ENCODE measurements at regions not wholly inside any gene's neighbourhood (a gene's known extent, or its start where the extent isn't known, plus 50 kb on each side); places are given as distances from the start of the nearest gene placed in this dataset.

DNA sequence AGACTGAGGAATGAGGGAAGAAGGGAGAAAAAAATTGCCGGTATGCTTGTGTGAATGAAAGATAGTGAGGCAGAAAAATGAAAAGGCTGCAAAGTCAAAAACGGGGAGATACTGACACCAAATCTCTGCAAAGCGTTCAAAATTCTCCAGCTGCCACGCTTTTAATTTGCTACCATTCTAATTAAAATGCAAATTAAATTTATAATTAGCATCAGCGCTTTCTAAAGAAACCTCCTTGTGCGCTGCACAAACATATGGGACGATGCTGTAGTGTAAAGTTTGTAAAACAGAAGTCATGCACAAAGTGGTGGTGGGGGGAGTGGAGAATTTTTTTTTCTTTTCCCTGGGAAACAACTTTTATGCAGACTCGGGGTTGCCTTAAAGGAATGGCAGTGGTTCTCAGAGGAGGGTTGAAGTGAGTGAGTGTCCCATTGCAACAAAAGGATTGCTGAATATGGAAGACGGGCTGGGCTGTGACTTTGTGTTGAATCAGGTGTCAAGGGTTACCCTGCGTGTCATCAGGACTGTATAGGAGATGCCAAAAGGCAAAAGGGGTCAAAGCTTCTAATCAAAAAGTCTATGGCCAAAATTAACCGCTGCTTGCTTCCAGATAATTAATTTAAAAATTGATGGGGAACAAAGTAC, 472.2 kb downstream of the NR2F2 start:
- intact Hi-C loops (cut with micrococcal nuclease), result no loop called here

DNA sequence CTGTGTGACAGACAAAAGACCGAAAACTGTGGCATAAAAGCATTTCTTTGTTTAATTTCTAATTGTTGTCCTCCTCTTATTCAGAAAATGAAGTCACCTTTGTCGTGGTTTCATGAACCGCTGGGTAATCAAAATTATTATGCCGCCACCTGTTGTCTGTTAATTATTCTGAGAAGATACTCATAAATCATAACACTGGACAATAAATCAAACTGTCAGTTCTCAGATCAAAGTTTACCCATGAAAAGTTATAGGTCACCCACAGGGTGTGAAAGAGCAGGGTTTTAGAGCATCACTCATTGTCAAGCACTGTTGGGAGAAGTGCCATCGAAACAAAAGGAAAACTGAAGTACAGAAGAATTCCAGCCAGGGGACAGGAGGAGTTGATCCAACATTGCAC, 474.3 kb downstream of the NR2F2 start:
- Mint-ChIP-seq H3K4me1 (ENCODE audit: low read depth) (no peaks in the 10 kb centered on the region), H3K27ac (no peak overlapping the region), H3K9me3 (peaks cover 5% of the 10 kb centered on the region), H3K4me3 (no peak overlapping the region), H3K36me3 (ENCODE audit: low read depth) (no peaks in the 10 kb centered on the region), H3K27me3 (ENCODE audit: low read depth) (peaks cover 3% of the 10 kb centered on the region)
- CTCF ChIA-PET, result no interaction called here
- no peak for DNase-seq
- intact Hi-C loops (cut with micrococcal nuclease), result no loop called here

More for the DNA sequence above, 472.2 kb downstream of the NR2F2 start:
- DNase-seq, result no peak
- Mint-ChIP-seq H3K27me3 (ENCODE audit: low read depth) (peaks cover 8% of the 10 kb centered on the region), H3K27ac (no peak overlapping the region), H3K4me1 (ENCODE audit: low read depth) (no peaks in the 10 kb centered on the region), H3K4me3 (no peak overlapping the region), H3K36me3 (ENCODE audit: low read depth) (no peaks in the 10 kb centered on the region), H3K9me3 (peaks cover 5% of the 10 kb centered on the region)
- CTCF ChIA-PET, result interaction anchor here (0.6 kb wide), 1 partner anchor 564 kb away, joined by 4 read pairs; no protein-coding TSS in a partner anchor

DNA sequence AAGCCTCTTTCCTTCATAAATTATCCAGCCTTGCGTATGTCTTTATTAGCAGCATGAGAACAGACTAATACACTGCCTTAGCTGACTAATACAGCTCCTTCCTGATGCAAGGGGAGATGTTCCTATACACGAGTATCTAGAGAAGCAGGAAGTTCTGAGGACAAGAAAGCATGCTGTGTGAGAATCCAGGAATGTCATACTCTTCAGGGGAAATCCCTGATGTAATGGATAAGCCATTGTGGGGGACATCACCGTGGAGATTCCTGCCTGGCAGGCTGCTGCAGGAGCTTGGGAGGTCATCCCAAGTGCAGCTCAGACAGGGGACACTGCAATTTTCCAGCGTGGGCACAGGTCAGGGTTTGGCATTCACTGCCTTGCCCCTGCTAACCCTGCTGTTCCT, 476.9 kb downstream of the NR2F2 start:
- Mint-ChIP-seq H3K9me3 (peaks cover 4% of the 10 kb centered on the region), H3K4me3 (no peak overlapping the region), H3K27me3 (ENCODE audit: low read depth) (no peaks in the 10 kb centered on the region), H3K27ac (no peak overlapping the region), H3K4me1 (ENCODE audit: low read depth) (no peaks in the 10 kb centered on the region), H3K36me3 (ENCODE audit: low read depth) (no peaks in the 10 kb centered on the region)
- CTCF ChIA-PET, result no interaction called here
- no peak for DNase-seq
- intact Hi-C loops (cut with micrococcal nuclease), result no loop called here

DNA sequence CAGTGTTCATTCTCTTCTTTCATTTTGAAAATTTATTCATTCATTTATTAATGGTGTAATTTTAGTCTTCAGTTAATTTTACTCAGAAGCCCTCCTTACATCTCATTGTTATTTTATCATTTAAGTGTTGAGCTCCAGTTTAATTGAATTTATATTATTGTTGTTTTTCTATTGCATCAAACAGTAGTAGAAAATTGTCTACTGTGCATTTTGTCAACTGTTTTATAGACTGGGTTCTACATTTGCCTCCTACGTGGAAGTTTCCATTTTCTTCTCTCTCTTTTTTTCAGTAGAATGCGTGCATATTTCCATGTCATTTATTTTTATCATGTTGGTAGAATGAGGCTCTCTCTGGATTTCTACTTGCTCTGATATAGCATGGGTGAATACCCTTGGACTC, 487.4 kb downstream of the NR2F2 start:
- no peaks in the 10 kb centered on the region for H3K36me3 Mint-ChIP-seq (ENCODE audit: low read depth)
- no peak for DNase-seq
- H3K4me1 Mint-ChIP-seq (ENCODE audit: low read depth), result no peaks in the 10 kb centered on the region
- no peak overlapping the region for H3K4me3 Mint-ChIP-seq
- no peak overlapping the region for H3K27ac Mint-ChIP-seq
- no peaks in the 10 kb centered on the region for H3K9me3 Mint-ChIP-seq
- CTCF ChIA-PET, result no interaction called here
- intact Hi-C loops (cut with micrococcal nuclease), result no loop called here
- peaks cover 13% of the 10 kb centered on the region for H3K27me3 Mint-ChIP-seq (ENCODE audit: low read depth)

DNA sequence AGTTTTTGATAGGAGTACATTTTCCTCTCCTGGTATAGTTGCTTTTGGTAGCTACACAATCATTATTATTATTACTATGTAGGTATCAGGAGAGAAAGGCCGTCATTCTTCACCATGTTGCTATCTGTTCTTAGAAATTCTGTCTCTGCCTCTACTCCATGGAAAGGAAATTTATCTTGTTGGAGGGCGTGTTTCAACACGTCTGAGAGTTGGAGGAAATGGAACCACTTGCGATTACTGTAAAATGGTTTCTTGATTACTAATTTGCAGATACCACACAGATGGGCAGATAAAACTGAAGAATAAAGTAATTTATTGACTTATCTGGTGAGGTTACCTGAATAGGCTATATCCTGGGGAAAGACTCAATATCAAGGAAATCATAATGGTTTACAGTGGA, 488.4 kb downstream of the NR2F2 start:
- Mint-ChIP-seq H3K27ac (no peak overlapping the region), H3K36me3 (ENCODE audit: low read depth) (no peaks in the 10 kb centered on the region), H3K27me3 (ENCODE audit: low read depth) (peaks cover 13% of the 10 kb centered on the region), H3K4me3 (no peak overlapping the region), H3K9me3 (no peaks in the 10 kb centered on the region), H3K4me1 (ENCODE audit: low read depth) (no peaks in the 10 kb centered on the region)
- CTCF ChIA-PET, result no interaction called here
- DNase-seq, result no peak
- intact Hi-C loops (cut with micrococcal nuclease), result no loop called here

DNA sequence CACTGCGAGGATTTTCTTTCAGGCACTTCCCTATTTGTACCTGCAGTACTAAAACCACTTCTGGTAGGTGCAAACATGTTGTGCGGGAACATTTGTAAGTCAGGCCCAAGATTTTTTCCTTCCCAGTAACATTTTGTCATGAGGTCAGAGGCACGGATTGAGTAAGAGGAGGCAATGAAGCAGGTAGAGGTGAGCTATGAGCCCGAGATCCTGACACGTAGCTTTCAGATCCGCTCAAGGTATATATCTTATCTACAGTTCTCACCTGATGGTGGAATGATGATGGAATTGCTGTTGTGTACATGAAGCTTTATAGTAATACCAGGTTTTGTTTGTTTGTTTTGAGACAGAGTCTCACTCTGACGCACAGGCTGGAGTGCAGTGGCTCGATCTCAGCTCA, 497.5 kb downstream of the NR2F2 start:
- no peaks in the 10 kb centered on the region for H3K9me3 Mint-ChIP-seq
- CTCF ChIA-PET, result no interaction called here
- intact Hi-C loops (cut with micrococcal nuclease), result no loop called here
- H3K27ac Mint-ChIP-seq, result no peak overlapping the region
- no peak for DNase-seq
- H3K27me3 Mint-ChIP-seq (ENCODE audit: low read depth), result no peaks in the 10 kb centered on the region
- no peaks in the 10 kb centered on the region for H3K4me1 Mint-ChIP-seq (ENCODE audit: low read depth)
- H3K4me3 Mint-ChIP-seq, result no peak overlapping the region
- no peaks in the 10 kb centered on the region for H3K36me3 Mint-ChIP-seq (ENCODE audit: low read depth)

DNA sequence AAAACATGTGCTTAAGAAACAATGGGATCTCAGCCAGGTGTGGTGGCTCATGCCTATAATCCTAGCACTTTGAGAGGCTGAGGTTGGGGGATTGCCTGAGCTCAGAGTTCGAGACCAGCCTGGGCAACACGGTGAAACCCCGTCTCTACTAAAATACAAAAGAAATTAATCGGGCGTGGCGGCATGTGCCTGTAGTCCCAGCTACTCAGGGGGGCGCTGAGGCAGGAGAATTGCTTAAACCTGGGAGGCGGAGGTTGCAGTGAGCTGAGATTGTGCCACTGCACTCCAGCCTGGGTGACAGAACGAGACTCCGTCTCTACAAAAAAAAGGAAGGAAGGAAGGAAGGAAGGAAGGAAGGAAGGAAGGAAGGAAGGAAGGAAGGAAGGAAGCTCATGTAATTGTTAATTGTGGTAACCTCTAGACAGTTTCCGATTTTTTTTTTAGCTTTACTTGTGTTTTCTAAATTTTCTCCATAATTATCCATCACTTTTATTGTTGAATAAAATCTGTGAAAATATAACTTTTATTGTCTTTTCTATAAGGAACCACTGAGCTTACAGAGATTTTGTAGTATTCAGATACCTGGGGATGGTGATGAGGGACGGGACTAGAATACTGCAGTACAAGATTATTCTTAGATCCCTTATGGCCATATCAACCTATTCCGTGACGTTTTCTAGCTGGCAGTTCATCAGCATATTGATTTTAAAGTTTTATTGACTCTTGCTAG, 506.9 kb downstream of the NR2F2 start:
- Mint-ChIP-seq H3K4me1 (ENCODE audit: low read depth) (no peaks in the 10 kb centered on the region), H3K27ac (no peak overlapping the region), H3K4me3 (no peak overlapping the region), H3K9me3 (peaks cover 1% of the 10 kb centered on the region), H3K27me3 (ENCODE audit: low read depth) (peaks cover 5% of the 10 kb centered on the region), H3K36me3 (ENCODE audit: low read depth) (no peaks in the 10 kb centered on the region)
- intact Hi-C loops (cut with micrococcal nuclease), result no loop called here
- no peak for DNase-seq
- CTCF ChIA-PET, result interaction anchor here (0.6 kb wide), 1 partner anchor 205 kb away, joined by 3 read pairs; no protein-coding TSS in a partner anchor

DNA sequence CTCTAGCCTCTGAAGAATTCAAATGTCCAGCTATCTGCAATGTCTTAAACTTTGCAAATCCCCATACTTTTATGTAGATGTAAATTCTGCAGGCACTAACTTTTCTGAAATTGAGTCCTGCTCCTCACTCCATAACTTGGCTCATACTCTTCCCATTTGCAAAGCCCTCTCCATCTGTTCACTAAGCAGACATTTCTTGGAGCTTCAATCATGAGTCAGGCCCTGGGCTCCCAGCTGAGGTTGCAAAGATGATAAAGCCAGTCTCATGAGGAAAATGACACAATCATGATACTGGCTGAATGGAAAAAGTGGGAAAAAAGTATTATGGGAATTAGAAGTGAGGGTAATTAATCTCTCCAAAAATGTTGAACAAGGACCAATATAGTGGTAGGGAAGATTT, 507.6 kb downstream of the NR2F2 start:
- CTCF ChIA-PET, result interaction anchor here (0.6 kb wide), 1 partner anchor 204 kb away, joined by 3 read pairs; no protein-coding TSS in a partner anchor

DNA sequence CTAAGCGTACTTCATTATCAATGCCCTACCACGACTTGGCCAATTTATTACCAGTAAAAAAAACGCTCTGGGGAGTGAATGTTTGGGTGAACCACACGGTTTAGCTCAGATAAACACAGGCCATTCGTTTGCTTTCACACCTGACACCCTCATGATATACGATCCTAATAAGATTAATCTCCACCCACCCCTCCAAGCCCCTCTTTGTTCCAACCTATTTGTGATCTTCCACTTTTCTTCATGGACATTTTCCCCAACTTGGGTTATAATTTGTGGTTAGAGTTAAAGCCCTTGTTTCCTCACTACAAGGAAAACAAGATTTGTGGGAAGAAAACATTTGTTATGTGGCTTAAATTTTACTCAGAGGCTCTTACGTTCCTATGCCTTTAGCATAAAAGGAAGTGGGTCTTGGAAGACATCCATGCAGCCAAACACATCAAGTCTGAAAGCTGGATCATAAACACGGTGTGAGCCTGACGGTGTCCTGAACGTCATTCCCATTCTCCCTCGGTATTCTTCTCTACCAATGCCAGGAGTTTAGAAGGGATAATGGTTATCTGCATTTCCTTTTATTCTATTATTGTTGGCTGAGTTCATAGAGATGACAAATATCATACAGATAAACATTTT, 518.9 kb downstream of the NR2F2 start:
- H3K27me3 Mint-ChIP-seq (ENCODE audit: low read depth), result peaks cover 2% of the 10 kb centered on the region
- H3K9me3 Mint-ChIP-seq, result peaks cover 3% of the 10 kb centered on the region
- CTCF ChIA-PET, result no interaction called here
- intact Hi-C loops (cut with micrococcal nuclease), result no loop called here
- no peaks in the 10 kb centered on the region for H3K36me3 Mint-ChIP-seq (ENCODE audit: low read depth)
- no peak for DNase-seq
- H3K4me3 Mint-ChIP-seq, result no peak overlapping the region
- H3K27ac Mint-ChIP-seq, result no peak overlapping the region
- no peaks in the 10 kb centered on the region for H3K4me1 Mint-ChIP-seq (ENCODE audit: low read depth)

More for the DNA sequence above, 507.6 kb downstream of the NR2F2 start:
- H3K36me3 Mint-ChIP-seq (ENCODE audit: low read depth), result no peaks in the 10 kb centered on the region
- H3K27ac Mint-ChIP-seq, result no peak overlapping the region
- no peak overlapping the region for H3K4me3 Mint-ChIP-seq
- H3K4me1 Mint-ChIP-seq (ENCODE audit: low read depth), result no peaks in the 10 kb centered on the region
- peaks cover 5% of the 10 kb centered on the region for H3K27me3 Mint-ChIP-seq (ENCODE audit: low read depth)
- DNase-seq, result no peak
- intact Hi-C loops (cut with micrococcal nuclease), result no loop called here
- peaks cover 3% of the 10 kb centered on the region for H3K9me3 Mint-ChIP-seq

DNA sequence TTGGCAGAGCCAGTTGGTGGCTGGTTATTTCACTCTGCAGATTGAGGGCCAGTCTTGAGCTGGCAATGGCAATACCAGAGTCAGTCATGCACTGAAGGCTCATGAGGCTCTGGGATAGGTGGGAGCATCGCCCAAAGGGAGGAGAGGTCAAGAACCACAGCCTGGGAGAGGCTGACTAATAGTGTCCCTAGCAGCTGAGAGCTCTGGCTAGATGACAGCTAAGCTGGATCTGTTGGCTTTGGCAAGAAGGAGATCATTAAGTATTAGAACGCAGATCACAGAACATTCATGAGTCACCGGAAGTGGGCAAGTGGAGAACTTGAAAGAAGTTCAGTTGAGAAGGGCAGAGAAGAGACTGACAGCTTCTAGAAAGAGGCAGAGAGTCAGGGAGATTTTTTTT, 521.1 kb downstream of the NR2F2 start:
- no peaks in the 10 kb centered on the region for H3K9me3 Mint-ChIP-seq

DNA sequence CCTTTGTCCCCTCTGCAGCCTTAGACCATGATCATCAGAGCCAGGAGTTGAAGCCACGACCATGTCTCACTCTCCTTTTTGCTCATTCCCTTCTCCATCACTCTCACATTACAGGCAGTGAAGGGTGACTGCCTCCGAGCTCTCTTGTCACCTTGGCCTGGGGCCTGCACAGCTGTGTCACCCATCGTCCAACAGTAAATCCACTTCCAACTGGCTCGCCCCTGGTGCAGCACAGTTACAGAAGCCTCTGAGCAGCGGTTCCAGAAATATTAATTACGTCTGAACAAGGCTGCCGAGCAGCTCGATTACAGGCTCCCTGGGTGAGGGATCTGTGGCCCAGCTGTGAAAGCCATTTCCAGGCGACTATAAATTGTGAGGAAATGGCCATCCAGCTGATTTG, 528.2 kb downstream of the NR2F2 start:
- DNase-seq, result no peak
- Mint-ChIP-seq H3K9me3 (no peaks in the 10 kb centered on the region), H3K27me3 (ENCODE audit: low read depth) (no peaks in the 10 kb centered on the region), H3K27ac (no peak overlapping the region), H3K4me3 (no peak overlapping the region), H3K36me3 (ENCODE audit: low read depth) (no peaks in the 10 kb centered on the region), H3K4me1 (ENCODE audit: low read depth) (no peaks in the 10 kb centered on the region)
- CTCF ChIA-PET, result interaction anchor here (0.7 kb wide), 1 partner anchor 386 kb away, joined by 3 read pairs; no protein-coding TSS in a partner anchor
- intact Hi-C loops (cut with micrococcal nuclease), result no loop called here

More for the DNA sequence above, 521.1 kb downstream of the NR2F2 start:
- H3K4me1 Mint-ChIP-seq (ENCODE audit: low read depth), result no peaks in the 10 kb centered on the region
- no peak for DNase-seq
- no peak overlapping the region for H3K27ac Mint-ChIP-seq
- H3K36me3 Mint-ChIP-seq (ENCODE audit: low read depth), result no peaks in the 10 kb centered on the region
- CTCF ChIA-PET, result no interaction called here
- intact Hi-C loops (cut with micrococcal nuclease), result no loop called here
- H3K4me3 Mint-ChIP-seq, result no peak overlapping the region
- H3K27me3 Mint-ChIP-seq (ENCODE audit: low read depth), result peaks cover 2% of the 10 kb centered on the region

DNA sequence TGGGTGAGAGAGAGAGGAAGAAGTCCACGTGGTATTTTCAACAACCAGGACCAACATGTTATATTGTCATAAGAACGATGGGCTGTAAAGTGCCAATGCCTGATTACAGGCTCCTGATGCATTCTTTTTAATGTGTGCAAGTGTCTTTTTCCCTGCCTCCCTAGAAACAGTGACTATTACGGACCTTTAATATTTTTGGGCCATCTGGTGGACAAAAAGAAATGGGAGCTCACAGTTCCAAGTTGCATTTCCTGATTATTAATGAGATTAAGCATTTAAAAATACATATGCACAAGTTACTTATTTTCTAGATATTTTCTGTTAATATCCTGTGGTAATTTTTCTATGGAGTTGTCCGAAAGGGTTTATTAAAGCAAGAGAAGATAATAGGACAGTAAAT, 530.2 kb downstream of the NR2F2 start:
- no peaks in the 10 kb centered on the region for H3K36me3 Mint-ChIP-seq (ENCODE audit: low read depth)
- H3K4me3 Mint-ChIP-seq, result no peak overlapping the region
- H3K9me3 Mint-ChIP-seq, result no peaks in the 10 kb centered on the region
- DNase-seq, result no peak
- CTCF ChIA-PET, result interaction anchor here (0.7 kb wide), 1 partner anchor 442 kb away, joined by 3 read pairs; no protein-coding TSS in a partner anchor
- H3K27me3 Mint-ChIP-seq (ENCODE audit: low read depth), result no peaks in the 10 kb centered on the region
- intact Hi-C loops (cut with micrococcal nuclease), result no loop called here
- H3K27ac Mint-ChIP-seq, result no peak overlapping the region
- no peaks in the 10 kb centered on the region for H3K4me1 Mint-ChIP-seq (ENCODE audit: low read depth)

DNA sequence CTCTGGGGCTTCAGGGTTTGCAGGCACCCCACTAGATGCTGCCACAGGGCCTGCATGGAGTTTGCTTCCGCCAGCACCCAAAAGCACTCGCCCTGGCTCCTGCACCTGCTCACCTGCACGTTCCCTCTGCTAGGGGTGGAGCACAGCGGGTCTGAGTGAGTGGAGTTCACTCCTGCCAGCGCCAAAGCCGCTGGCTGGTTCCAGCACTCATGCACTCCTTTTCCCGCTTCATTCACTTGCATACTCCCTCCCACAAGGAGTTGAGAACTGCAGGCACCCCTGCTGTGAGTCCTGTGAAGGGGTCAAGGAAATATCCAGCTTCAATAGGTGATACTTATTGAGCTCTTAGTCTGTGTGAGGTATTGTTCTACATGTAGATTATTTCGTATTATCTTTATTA, 537.5 kb downstream of the NR2F2 start:
- intact Hi-C loops (cut with micrococcal nuclease), result no loop called here
- DNase-seq, result no peak
- no peak overlapping the region for H3K27ac Mint-ChIP-seq
- H3K36me3 Mint-ChIP-seq (ENCODE audit: low read depth), result no peaks in the 10 kb centered on the region
- no peak overlapping the region for H3K4me3 Mint-ChIP-seq
- H3K27me3 Mint-ChIP-seq (ENCODE audit: low read depth), result peaks cover 4% of the 10 kb centered on the region
- H3K4me1 Mint-ChIP-seq (ENCODE audit: low read depth), result no peaks in the 10 kb centered on the region
- CTCF ChIA-PET, result no interaction called here
- no peaks in the 10 kb centered on the region for H3K9me3 Mint-ChIP-seq

Data from activated naive CD4-positive, alpha-beta T cell treated with anti-CD3 and anti-CD28 coated beads for 36 hours (primary cell).